Keratinocyte (primary cell): ENCODE measurements at regions not wholly inside any gene's neighbourhood (a gene's known extent, or its start where the extent isn't known, plus 50 kb on each side); places are given as distances from the start of the nearest gene placed in this dataset.

Source experiments
- DNase-seq: peaks from one replicate; pipeline ENCODE4 v3.0.0-alpha.2; 2011; ENCODE audit warnings: low read depth, missing footprints, low spot score
- FAIRE-seq: peaks from 2 replicates; lab custom pipeline; 2011; peaks lifted over from hg19 to GRCh38; lab: Jason Lieb, UNC
- H2AFZ ChIP-seq: 2 replicates; pipeline ENCODE4 v1.6.0; 2012; ENCODE audit warnings: low read length, control low read depth, inconsistent platforms; ENCODE audit not compliant: control insufficient read depth
- H3K27ac ChIP-seq: 2 replicates; pipeline ENCODE4 v1.5.1; 2011; ENCODE audit warnings: low read length; ENCODE audit not compliant: control insufficient read depth, insufficient read depth
- H3K27me3 ChIP-seq: 3 replicates; pipeline ENCODE4 v1.6.0; 2011; ENCODE audit warnings: low read length; ENCODE audit not compliant: control insufficient read depth, insufficient read depth; ENCODE audit errors: extremely low read depth
- H3K36me3 ChIP-seq, 2 experiments: 2 replicates in 1 of 2; 3 replicates in 1 of 2; pipeline ENCODE4 v1.5.1; 2011; ENCODE audit warnings: low read length in 2 of 2, mild to moderate bottlenecking in 1 of 2; ENCODE audit not compliant: control insufficient read depth in 2 of 2, insufficient read depth in 2 of 2; ENCODE audit errors: extremely low read depth in 1 of 2
- H3K4me1 ChIP-seq: 3 replicates; pipeline ENCODE4 v1.5.1; 2011; ENCODE audit warnings: low read length; ENCODE audit not compliant: control insufficient read depth, insufficient read depth; ENCODE audit errors: extremely low read depth
- H3K4me2 ChIP-seq: 3 replicates; pipeline ENCODE4 v1.6.0; 2011; ENCODE audit warnings: low read depth, low read length; ENCODE audit not compliant: control insufficient read depth, insufficient read depth; ENCODE audit errors: extremely low read depth
- H3K4me3 ChIP-seq, 3 experiments: fragments of 200-600 bp in 1 of 3; sonication (generic) in 1 of 3; 2 replicates in 2 of 3; 3 replicates in 1 of 3; pipeline ENCODE4 v1.5.1; 2011 to 2016; ENCODE audit warnings: low read length in 3 of 3, mild to moderate bottlenecking in 3 of 3, control low read depth in 2 of 3, inconsistent platforms in 1 of 3, low read depth in 1 of 3, mixed read lengths in 1 of 3, mixed run types in 1 of 3, moderate library complexity in 1 of 3; ENCODE audit not compliant: control insufficient read depth in 2 of 3, insufficient read depth in 2 of 3; ENCODE audit errors: extremely low read depth in 1 of 3
- H3K79me2 ChIP-seq: 2 replicates; pipeline ENCODE4 v1.6.0; 2012; ENCODE audit warnings: low read length; ENCODE audit not compliant: control insufficient read depth, insufficient read depth
- H3K9ac ChIP-seq: 3 replicates; pipeline ENCODE4 v1.6.0; 2011; ENCODE audit warnings: low read length; ENCODE audit not compliant: control insufficient read depth, insufficient read depth; ENCODE audit errors: extremely low read depth
- H3K9me1 ChIP-seq: 3 replicates; pipeline ENCODE4 v1.6.0; 2011; ENCODE audit warnings: low read length; ENCODE audit not compliant: control insufficient read depth, insufficient read depth; ENCODE audit errors: extremely low read depth
- H3K9me3 ChIP-seq: 2 replicates; pipeline ENCODE4 v1.5.1; 2012; ENCODE audit warnings: low read depth, low read length; ENCODE audit not compliant: control insufficient read depth
- H4K20me1 ChIP-seq: 3 replicates; pipeline ENCODE4 v1.6.0; 2011; ENCODE audit warnings: low read length; ENCODE audit not compliant: control insufficient read depth, insufficient read depth; ENCODE audit errors: extremely low read depth
- EZH2 ChIP-seq: IDR thresholded peaks from one replicate; pipeline ENCODE4 v1.6.1; 2012; ENCODE audit warnings: inconsistent platforms, mild to moderate bottlenecking, low read length, moderate library complexity
- dilution Hi-C: fragments of 300-500 bp; cut with MboI; formaldehyde crosslinking; loops from one replicate; pipeline ENCODE4 v1.7.0; 2020; ENCODE audit warnings: low sequenced_read_pairs; ENCODE audit not compliant: extremely low pct_ligation_motif_present
- TF ChIP-seq, protein P1 (sequence below), 3 experiments: IDR thresholded peaks in 1 of 3; conservative IDR thresholded peaks in 1 of 3; optimal IDR thresholded peaks in 1 of 3; 2 replicates in 2 of 3; 3 replicates in 1 of 3; pipeline versions ENCODE3 to v1.5.1; 2011; ENCODE audit warnings: low read length in 3 of 3, mild to moderate bottlenecking in 3 of 3, moderate library complexity in 2 of 3, control low read depth in 1 of 3, inconsistent platforms in 1 of 3; ENCODE audit not compliant: insufficient read depth in 2 of 3; ENCODE audit errors: extremely low read depth in 1 of 3

DNA sequence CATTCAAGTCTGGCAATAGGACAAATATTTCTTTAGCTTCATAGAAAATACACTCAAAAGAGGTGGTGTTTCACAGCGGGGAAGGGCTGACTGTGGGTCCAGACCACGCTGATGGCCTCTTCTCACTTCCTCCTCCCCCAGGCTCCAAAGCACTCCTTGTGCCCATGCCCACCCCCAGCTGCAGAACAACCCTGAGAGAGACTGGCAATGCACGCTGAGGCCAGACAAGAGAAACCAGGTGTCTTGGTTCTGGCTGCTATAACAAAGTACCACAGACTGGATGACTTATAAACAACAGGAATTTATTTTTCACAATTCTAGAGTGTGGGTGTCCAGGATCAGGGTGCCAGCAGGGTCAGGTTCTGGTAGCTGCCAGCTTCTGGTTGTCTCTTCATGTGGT, 386.1 kb downstream of the FBXW7 start:
- dilution Hi-C loops: no loop called here
- H3K79me2 ChIP-seq: no peaks in the 10 kb centered on the region
- DNase-seq: no peak
- H3K9ac ChIP-seq: no peak overlapping the region
- H3K4me2 ChIP-seq: no peak overlapping the region
- no peaks in the 10 kb centered on the region for H4K20me1 ChIP-seq
- H3K4me3 ChIP-seq: no peak overlapping the region
- no peaks in the 10 kb centered on the region for H3K36me3 ChIP-seq
- H3K27ac ChIP-seq: no peak overlapping the region
- H3K4me1 ChIP-seq: no peaks in the 10 kb centered on the region
- H3K9me1 ChIP-seq: no peaks in the 10 kb centered on the region
- H3K9me3 ChIP-seq: peaks cover 1% of the 10 kb centered on the region
- no peak for FAIRE-seq
- H3K27me3 ChIP-seq: peaks cover 2% of the 10 kb centered on the region
- TF ChIP-seq, protein P1, sequence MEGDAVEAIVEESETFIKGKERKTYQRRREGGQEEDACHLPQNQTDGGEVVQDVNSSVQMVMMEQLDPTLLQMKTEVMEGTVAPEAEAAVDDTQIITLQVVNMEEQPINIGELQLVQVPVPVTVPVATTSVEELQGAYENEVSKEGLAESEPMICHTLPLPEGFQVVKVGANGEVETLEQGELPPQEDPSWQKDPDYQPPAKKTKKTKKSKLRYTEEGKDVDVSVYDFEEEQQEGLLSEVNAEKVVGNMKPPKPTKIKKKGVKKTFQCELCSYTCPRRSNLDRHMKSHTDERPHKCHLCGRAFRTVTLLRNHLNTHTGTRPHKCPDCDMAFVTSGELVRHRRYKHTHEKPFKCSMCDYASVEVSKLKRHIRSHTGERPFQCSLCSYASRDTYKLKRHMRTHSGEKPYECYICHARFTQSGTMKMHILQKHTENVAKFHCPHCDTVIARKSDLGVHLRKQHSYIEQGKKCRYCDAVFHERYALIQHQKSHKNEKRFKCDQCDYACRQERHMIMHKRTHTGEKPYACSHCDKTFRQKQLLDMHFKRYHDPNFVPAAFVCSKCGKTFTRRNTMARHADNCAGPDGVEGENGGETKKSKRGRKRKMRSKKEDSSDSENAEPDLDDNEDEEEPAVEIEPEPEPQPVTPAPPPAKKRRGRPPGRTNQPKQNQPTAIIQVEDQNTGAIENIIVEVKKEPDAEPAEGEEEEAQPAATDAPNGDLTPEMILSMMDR (optimal IDR thresholded peaks at IDR 0.05 in 1 of 3, IDR thresholded peaks at IDR 0.05 in 1 of 3, conservative IDR thresholded peaks at IDR 0.05 in 1 of 3; ENCODE audit: extremely low read depth in 1 of 3, insufficient read depth in 2 of 3, low read length in 3 of 3): no peak
- no peak for TF ChIP-seq EZH2
- H2AFZ ChIP-seq: no peak overlapping the region

DNA sequence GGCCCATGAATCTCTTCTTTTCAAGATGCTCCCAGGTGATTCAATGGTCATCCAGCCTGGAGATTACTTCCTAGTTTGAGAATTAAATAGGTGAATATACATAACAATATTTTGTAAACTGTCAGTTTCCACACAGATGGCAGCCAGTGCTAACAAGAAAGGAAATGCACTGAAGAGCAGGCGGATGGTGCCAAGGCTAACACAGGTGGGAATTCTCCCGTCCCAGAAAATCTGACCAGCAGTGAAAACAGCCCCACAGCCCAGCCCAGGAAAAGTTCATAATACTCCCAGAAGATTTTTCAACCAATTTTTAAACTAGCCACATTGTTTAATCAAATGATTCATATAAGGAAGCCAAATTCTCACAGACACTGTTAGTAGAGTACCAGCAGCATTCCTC, 387.2 kb upstream of the GATB start:
- TF ChIP-seq, protein P1 (optimal IDR thresholded peaks at IDR 0.05 in 1 of 3, IDR thresholded peaks at IDR 0.05 in 1 of 3, conservative IDR thresholded peaks at IDR 0.05 in 1 of 3; ENCODE audit: extremely low read depth in 1 of 3, insufficient read depth in 2 of 3, low read length in 3 of 3): no peak
- no peak for TF ChIP-seq EZH2
- H3K27me3 ChIP-seq: no peaks in the 10 kb centered on the region
- peaks cover 1% of the 10 kb centered on the region for H3K9me3 ChIP-seq
- H2AFZ ChIP-seq: no peak overlapping the region
- no peaks in the 10 kb centered on the region for H3K79me2 ChIP-seq
- H3K4me3 ChIP-seq: no peak overlapping the region
- dilution Hi-C loops: no loop called here
- FAIRE-seq (no peak), DNase-seq (no peak)
- no peak overlapping the region for H3K9ac ChIP-seq
- H4K20me1 ChIP-seq: no peaks in the 10 kb centered on the region
- no peaks in the 10 kb centered on the region for H3K9me1 ChIP-seq
- H3K4me2 ChIP-seq: no peak overlapping the region
- H3K36me3 ChIP-seq: no peaks in the 10 kb centered on the region
- no peak overlapping the region for H3K27ac ChIP-seq
- no peaks in the 10 kb centered on the region for H3K4me1 ChIP-seq
